DND-41 (cell line): ENCODE measurements at regions not wholly inside any gene's neighbourhood (a gene's known extent, or its start where the extent isn't known, plus 50 kb on each side); places are given as distances from the start of the nearest gene placed in this dataset.

Source experiments
- ATAC-seq: fragments of 200-7000 bp; cut with Tn5 transposase; 3 replicates; pipeline ENCODE4 v1.9.1; 2021; ENCODE audit warnings: low read depth; ENCODE audit not compliant: insufficient read depth
- DNase-seq: peaks from one replicate; pipeline ENCODE4 v3.0.0-alpha.2; 2020
- H2AFZ ChIP-seq: 2 replicates; pipeline ENCODE4 v1.6.0; 2012; ENCODE audit warnings: low read depth, low read length
- H3K27ac ChIP-seq: 2 replicates; pipeline ENCODE4 v1.5.1; 2012; ENCODE audit warnings: low read length, inconsistent platforms
- H3K27me3 ChIP-seq: fragments of 200-600 bp; sonication (generic); 2 replicates; pipeline ENCODE4 v1.6.0; 2012; ENCODE audit warnings: low read length, mild to moderate bottlenecking, inconsistent platforms; ENCODE audit not compliant: insufficient read depth, poor library complexity
- H3K36me3 ChIP-seq: 2 replicates; pipeline ENCODE4 v1.5.1; 2012; ENCODE audit warnings: low read length, inconsistent platforms; ENCODE audit not compliant: insufficient read depth
- H3K4me1 ChIP-seq: 2 replicates; pipeline ENCODE4 v1.5.1; 2012; ENCODE audit warnings: mild to moderate bottlenecking, low read length; ENCODE audit not compliant: insufficient read depth
- H3K4me2 ChIP-seq: 2 replicates; pipeline ENCODE4 v1.6.0; 2012; ENCODE audit warnings: mild to moderate bottlenecking, moderate library complexity, low read length, inconsistent platforms; ENCODE audit not compliant: insufficient read depth
- H3K4me3 ChIP-seq, 2 experiments: fragments of 200-600 bp in 1 of 2; shearing (Covaris generic) in 1 of 2; 2 replicates each; pipeline ENCODE4 v1.5.1; 2012 to 2016; ENCODE audit warnings: inconsistent platforms in 2 of 2, low read length in 2 of 2, mild to moderate bottlenecking in 2 of 2, low read depth in 1 of 2, moderate library complexity in 1 of 2
- H3K79me2 ChIP-seq: 2 replicates; pipeline ENCODE4 v1.6.0; 2012; ENCODE audit warnings: low read length, inconsistent platforms; ENCODE audit not compliant: insufficient read depth
- H3K9ac ChIP-seq: 2 replicates; pipeline ENCODE4 v1.6.0; 2012; ENCODE audit warnings: low read depth, mild to moderate bottlenecking, inconsistent platforms, low read length, moderate library complexity
- H3K9me3 ChIP-seq: 2 replicates; pipeline ENCODE4 v1.5.1; 2012; ENCODE audit warnings: low read length, moderate library complexity, mild to moderate bottlenecking, inconsistent platforms; ENCODE audit not compliant: insufficient read depth, severe bottlenecking
- H4K20me1 ChIP-seq: 2 replicates; pipeline ENCODE4 v1.6.0; 2012; ENCODE audit warnings: low read length; ENCODE audit not compliant: insufficient read depth
- EZH2 ChIP-seq: IDR thresholded peaks from 3 replicates; pipeline ENCODE4 v1.6.1; 2012; ENCODE audit warnings: borderline replicate concordance, low read depth, mild to moderate bottlenecking, moderate library complexity, low read length, inconsistent platforms; ENCODE audit not compliant: severe bottlenecking
- TF ChIP-seq, protein P1 (sequence below): IDR thresholded peaks from 2 replicates; pipeline ENCODE4 v1.5.1; 2012; ENCODE audit warnings: borderline replicate concordance, low read length, moderate library complexity, mild to moderate bottlenecking; ENCODE audit not compliant: poor library complexity, severe bottlenecking; ENCODE audit errors: extremely low read depth

DNA sequence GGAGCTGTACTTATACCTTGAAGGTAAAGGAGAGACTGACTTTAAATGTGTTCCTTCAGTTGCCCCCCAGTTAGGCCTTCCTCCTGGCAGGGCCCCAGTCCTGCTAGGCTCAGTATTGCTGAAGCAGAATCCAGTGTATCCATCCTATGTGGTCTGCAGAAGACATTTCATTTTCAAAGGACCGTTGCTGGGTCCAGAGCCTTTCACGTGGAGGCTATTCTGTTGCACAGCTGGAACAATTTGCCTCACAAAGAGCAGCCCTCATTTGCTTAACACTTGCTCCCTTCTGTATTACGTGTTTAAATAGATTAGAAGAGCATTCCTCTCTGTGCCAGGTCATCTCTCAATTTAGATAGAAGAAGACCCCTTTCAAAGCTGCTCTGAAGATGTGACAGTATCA, 78.9 kb upstream of the CFAP20DC start:
- no peak overlapping the region for H3K27ac ChIP-seq
- no peak for TF ChIP-seq EZH2
- TF ChIP-seq, protein P1, sequence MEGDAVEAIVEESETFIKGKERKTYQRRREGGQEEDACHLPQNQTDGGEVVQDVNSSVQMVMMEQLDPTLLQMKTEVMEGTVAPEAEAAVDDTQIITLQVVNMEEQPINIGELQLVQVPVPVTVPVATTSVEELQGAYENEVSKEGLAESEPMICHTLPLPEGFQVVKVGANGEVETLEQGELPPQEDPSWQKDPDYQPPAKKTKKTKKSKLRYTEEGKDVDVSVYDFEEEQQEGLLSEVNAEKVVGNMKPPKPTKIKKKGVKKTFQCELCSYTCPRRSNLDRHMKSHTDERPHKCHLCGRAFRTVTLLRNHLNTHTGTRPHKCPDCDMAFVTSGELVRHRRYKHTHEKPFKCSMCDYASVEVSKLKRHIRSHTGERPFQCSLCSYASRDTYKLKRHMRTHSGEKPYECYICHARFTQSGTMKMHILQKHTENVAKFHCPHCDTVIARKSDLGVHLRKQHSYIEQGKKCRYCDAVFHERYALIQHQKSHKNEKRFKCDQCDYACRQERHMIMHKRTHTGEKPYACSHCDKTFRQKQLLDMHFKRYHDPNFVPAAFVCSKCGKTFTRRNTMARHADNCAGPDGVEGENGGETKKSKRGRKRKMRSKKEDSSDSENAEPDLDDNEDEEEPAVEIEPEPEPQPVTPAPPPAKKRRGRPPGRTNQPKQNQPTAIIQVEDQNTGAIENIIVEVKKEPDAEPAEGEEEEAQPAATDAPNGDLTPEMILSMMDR = no peak

DNA sequence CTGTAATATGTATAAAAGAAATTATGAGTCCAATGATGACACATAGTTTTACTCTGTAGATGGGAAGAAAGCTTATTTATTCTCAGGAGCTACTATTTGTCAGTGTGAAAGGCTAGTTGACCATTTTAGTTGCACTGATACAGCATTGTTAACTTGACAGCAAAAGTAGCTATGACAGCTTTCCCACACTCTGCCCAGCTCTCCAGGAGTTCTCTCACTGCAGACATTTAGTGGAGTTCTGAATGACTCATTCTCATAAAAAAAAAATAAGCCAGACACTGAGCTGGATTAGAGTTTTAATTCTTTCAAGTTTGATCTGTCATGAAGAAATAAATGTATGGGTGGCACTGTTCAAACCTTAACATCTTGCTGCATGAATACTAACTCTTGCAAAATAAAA, 77.2 kb upstream of the CFAP20DC start:
- no peak overlapping the region for H3K4me3 ChIP-seq
- H3K9me3 ChIP-seq = no peaks in the 10 kb centered on the region
- H3K27ac ChIP-seq = no peak overlapping the region
- H4K20me1 ChIP-seq = no peaks in the 10 kb centered on the region
- no peaks in the 10 kb centered on the region for H3K79me2 ChIP-seq
- no peak overlapping the region for H3K9ac ChIP-seq
- no peaks in the 10 kb centered on the region for H3K27me3 ChIP-seq
- H2AFZ ChIP-seq = no peak overlapping the region
- TF ChIP-seq EZH2 = no peak
- TF ChIP-seq, protein P1 = no peak
- H3K4me1 ChIP-seq = no peaks in the 10 kb centered on the region
- no peak overlapping the region for H3K4me2 ChIP-seq
- ATAC-seq (no peak), DNase-seq (no peak)
- no peaks in the 10 kb centered on the region for H3K36me3 ChIP-seq

More for the DNA sequence above, 78.9 kb upstream of the CFAP20DC start:
- no peaks in the 10 kb centered on the region for H3K79me2 ChIP-seq
- H3K9me3 ChIP-seq = no peaks in the 10 kb centered on the region
- no peaks in the 10 kb centered on the region for H3K36me3 ChIP-seq
- H3K4me1 ChIP-seq = no peaks in the 10 kb centered on the region
- H3K27me3 ChIP-seq = no peaks in the 10 kb centered on the region
- no peak for ATAC-seq
- no peak overlapping the region for H3K4me3 ChIP-seq
- H4K20me1 ChIP-seq = no peaks in the 10 kb centered on the region
- no peak overlapping the region for H2AFZ ChIP-seq
- H3K9ac ChIP-seq = no peak overlapping the region
- no peak overlapping the region for H3K4me2 ChIP-seq
- no peak for DNase-seq

DNA sequence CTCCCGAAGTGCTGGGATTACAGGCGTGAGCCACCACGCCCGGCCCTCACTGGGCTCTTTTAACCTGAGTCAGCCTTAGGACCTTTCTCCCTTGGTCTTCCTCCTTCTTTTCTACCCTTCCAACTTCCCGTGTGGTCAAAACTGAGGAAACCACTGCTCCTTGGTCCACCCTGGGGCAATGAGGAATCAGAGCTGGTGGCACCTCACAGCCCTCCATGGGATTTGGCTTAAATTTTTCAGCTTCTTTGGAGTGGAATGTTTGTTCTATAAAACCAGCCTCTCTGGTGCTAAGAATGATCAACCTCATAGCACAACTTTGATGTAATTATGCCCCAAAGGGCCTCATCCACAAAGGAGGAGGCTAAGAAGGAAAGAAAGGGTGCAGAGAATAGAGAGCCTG, 76.6 kb upstream of the CFAP20DC start:
- no peak overlapping the region for H3K9ac ChIP-seq
- no peaks in the 10 kb centered on the region for H3K27me3 ChIP-seq
- no peaks in the 10 kb centered on the region for H3K36me3 ChIP-seq
- no peaks in the 10 kb centered on the region for H4K20me1 ChIP-seq
- no peak overlapping the region for H2AFZ ChIP-seq
- no peaks in the 10 kb centered on the region for H3K9me3 ChIP-seq
- H3K4me2 ChIP-seq = no peak overlapping the region
- ATAC-seq (no peak), DNase-seq (no peak)
- H3K79me2 ChIP-seq = no peaks in the 10 kb centered on the region
- TF ChIP-seq EZH2 = no peak
- TF ChIP-seq, protein P1 = no peak
- no peaks in the 10 kb centered on the region for H3K4me1 ChIP-seq
- H3K27ac ChIP-seq = no peak overlapping the region
- no peak overlapping the region for H3K4me3 ChIP-seq

DNA sequence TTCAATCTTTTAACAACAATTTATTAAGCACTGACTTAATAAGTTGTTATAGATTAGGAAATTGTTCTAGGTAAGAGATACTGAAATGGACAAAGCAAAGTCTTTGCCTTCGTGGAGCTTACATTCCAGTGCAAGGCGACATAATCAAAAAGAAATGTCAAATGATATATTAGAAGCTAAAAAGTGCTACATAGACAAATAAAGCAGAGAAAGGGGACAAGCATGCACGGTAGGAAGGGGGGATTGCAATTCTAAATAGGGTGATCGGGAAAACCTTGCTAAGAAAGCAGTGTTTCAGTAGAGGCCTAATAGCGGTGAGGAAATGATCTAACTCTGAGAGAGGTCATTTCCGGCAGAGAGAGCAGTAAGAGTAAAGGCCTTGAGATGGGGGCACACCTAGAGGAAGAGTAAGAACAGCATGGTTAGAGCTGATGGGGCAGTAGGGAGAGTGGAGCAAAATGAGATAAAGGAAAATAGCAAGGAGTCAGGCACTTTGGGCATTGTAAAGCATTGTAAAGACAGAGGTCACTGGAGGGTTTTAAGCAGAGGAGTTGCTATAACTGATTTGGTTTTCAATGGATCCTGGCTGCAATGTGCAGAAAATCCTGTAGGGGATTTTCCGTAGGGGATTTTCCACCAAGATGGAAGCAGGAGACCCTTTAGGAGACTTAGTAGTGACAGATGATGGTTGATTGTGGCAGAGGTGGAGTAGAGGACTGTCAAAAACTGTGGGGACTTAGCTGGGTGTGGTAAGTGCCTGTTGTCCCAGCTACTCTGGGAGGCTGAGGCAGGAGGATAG, 71.7 kb upstream of the CFAP20DC start:
- TF ChIP-seq, protein P1 = no peak
- TF ChIP-seq EZH2 = no peak
- H2AFZ ChIP-seq = no peak overlapping the region
- ATAC-seq (no peak), DNase-seq (no peak)
- H3K4me1 ChIP-seq = no peaks in the 10 kb centered on the region
- H3K27me3 ChIP-seq = no peaks in the 10 kb centered on the region
- H3K9ac ChIP-seq = no peak overlapping the region
- no peaks in the 10 kb centered on the region for H3K36me3 ChIP-seq
- no peak overlapping the region for H3K4me2 ChIP-seq
- no peak overlapping the region for H3K4me3 ChIP-seq
- no peaks in the 10 kb centered on the region for H3K9me3 ChIP-seq
- H4K20me1 ChIP-seq = no peaks in the 10 kb centered on the region
- H3K27ac ChIP-seq = no peak overlapping the region
- no peaks in the 10 kb centered on the region for H3K79me2 ChIP-seq
